Suppressor macrophage treated with lipopolysaccharide for 4 hours (primary cell): ENCODE measurements at regions not wholly inside any gene's neighbourhood (a gene's known extent, or its start where the extent isn't known, plus 50 kb on each side); places are given as distances from the start of the nearest gene placed in this dataset.
A peak's percentile ranks its signal among the peaks of the same experiment; 100 is the strongest.

Experiments used
- DNase-seq: peaks from one replicate; pipeline ENCODE4 v3.0.0-alpha.2; 2020

GRCh38 chr7:125654076-125654475 lies 724.5 kb upstream of the POT1 start:
- no peak for DNase-seq

- DNase-seq = no peak
Observed at GRCh38 chr7:125651823-125652528, 722.4 kb upstream of the POT1 start.

- no peak for DNase-seq
Observed at GRCh38 chr7:125648543-125648942, 718.9 kb upstream of the POT1 start.

GRCh38 chr7:125645770-125646169 lies 716.1 kb upstream of the POT1 start:
- DNase-seq = no peak

- no peak for DNase-seq
Observed at GRCh38 chr7:125644109-125644508, 714.5 kb upstream of the POT1 start.

- no peak for DNase-seq
Observed at GRCh38 chr7:125643302-125643701, 713.7 kb upstream of the POT1 start.

- DNase-seq = no peak
Observed at GRCh38 chr7:125641884-125642283, 712.3 kb upstream of the POT1 start.

GRCh38 chr7:125636320-125636962 lies 706.8 kb upstream of the POT1 start:
- DNase-seq = no peak

- DNase-seq = no peak
Observed at GRCh38 chr7:125618516-125618915, 688.9 kb upstream of the POT1 start.

GRCh38 chr7:125611582-125611981 lies 682.0 kb upstream of the POT1 start:
- no peak for DNase-seq

- DNase-seq = no peak
Observed at GRCh38 chr7:125606671-125607070, 677.0 kb upstream of the POT1 start.

- DNase-seq = no peak
Observed at GRCh38 chr7:125605241-125605640, 675.6 kb upstream of the POT1 start.

- DNase-seq = no peak
Observed at GRCh38 chr7:125602441-125602840, 672.8 kb upstream of the POT1 start.

- DNase-seq = no peak
Observed at GRCh38 chr7:125599387-125599786, 669.8 kb upstream of the POT1 start.

- no peak for DNase-seq
Observed at GRCh38 chr7:125592331-125592730, 662.7 kb upstream of the POT1 start.

GRCh38 chr7:125573126-125573525 lies 643.5 kb upstream of the POT1 start:
- no peak for DNase-seq

- no peak for DNase-seq
Observed at GRCh38 chr7:125572414-125572813, 642.8 kb upstream of the POT1 start.

GRCh38 chr7:125568799-125569198 lies 639.2 kb upstream of the POT1 start:
- peak; percentile 39 for DNase-seq

GRCh38 chr7:125567686-125568085 lies 638.1 kb upstream of the POT1 start:
- DNase-seq = no peak

GRCh38 chr7:125563964-125564529 lies 634.4 kb upstream of the POT1 start:
- no peak for DNase-seq

GRCh38 chr7:125563557-125563956 lies 633.9 kb upstream of the POT1 start:
- DNase-seq = no peak

GRCh38 chr7:125561006-125561405 lies 631.4 kb upstream of the POT1 start:
- DNase-seq = peak; percentile 43

- no peak for DNase-seq
Observed at GRCh38 chr7:125559921-125560320, 630.3 kb upstream of the POT1 start.

GRCh38 chr7:125555916-125556315 lies 626.3 kb upstream of the POT1 start:
- no peak for DNase-seq

GRCh38 chr7:125551008-125551407 lies 621.4 kb upstream of the POT1 start:
- no peak for DNase-seq
